ENCODE measurements at regions not wholly inside any gene's neighbourhood (a gene's known extent, or its start where the extent isn't known, plus 50 kb on each side); places are given as distances from the start of the nearest gene placed in this dataset.

DNA sequence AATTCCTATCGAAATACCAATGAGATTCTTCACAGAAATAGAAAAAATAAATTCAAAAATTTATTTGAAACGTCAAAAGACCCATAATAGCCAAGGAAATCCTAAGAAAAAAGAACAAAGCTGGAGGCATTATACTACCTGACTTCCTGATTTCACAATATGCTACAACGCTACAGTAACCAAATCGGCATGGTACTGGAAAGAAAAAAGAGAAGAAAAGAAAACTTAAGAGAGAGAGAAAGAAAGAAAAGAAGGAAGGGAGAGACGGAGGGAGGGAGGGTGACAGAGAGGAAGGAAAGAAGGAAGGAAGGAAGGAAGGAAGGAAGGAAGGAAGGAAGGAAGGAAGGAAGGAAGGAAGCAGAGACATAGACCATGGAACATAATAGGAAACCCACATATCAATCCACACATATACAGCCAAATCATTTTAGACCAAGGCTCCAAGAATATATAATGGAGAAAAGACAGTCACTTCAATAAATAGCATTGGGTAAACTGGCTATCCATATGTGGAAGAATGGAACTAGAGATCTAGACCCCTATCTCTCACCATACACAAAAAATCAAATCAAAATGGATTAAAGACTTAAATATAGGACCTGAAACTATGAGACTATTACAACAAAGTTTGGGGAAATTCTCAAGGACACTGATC, 118.6 kb upstream of the CNTN4 start:
- Histone ChIP-seq H3K4me2 (ENCODE audit: low read length) (no peak overlapping the region), H3F3A (ENCODE audit: control insufficient read depth, insufficient read depth) (no peaks in the 10 kb centered on the region), H3K4me3 (ENCODE audit: low read length) (no peak overlapping the region), H4K20me1 (ENCODE audit: control insufficient read depth, insufficient read depth, low read depth, low read length) (no peaks in the 10 kb centered on the region), H3K27ac (ENCODE audit: low read depth, low read length) (no peak overlapping the region), H3K36me3 (ENCODE audit: control insufficient read depth, low read length) (no peaks in the 10 kb centered on the region), H3K9me3 (ENCODE audit: control insufficient read depth, insufficient read depth, low read length) (no peaks in the 10 kb centered on the region), H3K79me2 (ENCODE audit: control insufficient read depth, low read length) (no peaks in the 10 kb centered on the region), H3K4me1 (ENCODE audit: control insufficient read depth, low read length) (no peaks in the 10 kb centered on the region), H3K9me2 (replicated peaks; ENCODE audit: control insufficient read depth, low read length) (no peaks in the 10 kb centered on the region), H3K27me3 (ENCODE audit: control insufficient read depth, low read length) (no peaks in the 10 kb centered on the region)
- TF ChIP-seq, protein P1, sequence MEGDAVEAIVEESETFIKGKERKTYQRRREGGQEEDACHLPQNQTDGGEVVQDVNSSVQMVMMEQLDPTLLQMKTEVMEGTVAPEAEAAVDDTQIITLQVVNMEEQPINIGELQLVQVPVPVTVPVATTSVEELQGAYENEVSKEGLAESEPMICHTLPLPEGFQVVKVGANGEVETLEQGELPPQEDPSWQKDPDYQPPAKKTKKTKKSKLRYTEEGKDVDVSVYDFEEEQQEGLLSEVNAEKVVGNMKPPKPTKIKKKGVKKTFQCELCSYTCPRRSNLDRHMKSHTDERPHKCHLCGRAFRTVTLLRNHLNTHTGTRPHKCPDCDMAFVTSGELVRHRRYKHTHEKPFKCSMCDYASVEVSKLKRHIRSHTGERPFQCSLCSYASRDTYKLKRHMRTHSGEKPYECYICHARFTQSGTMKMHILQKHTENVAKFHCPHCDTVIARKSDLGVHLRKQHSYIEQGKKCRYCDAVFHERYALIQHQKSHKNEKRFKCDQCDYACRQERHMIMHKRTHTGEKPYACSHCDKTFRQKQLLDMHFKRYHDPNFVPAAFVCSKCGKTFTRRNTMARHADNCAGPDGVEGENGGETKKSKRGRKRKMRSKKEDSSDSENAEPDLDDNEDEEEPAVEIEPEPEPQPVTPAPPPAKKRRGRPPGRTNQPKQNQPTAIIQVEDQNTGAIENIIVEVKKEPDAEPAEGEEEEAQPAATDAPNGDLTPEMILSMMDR (IDR thresholded peaks at IDR 0.05; ENCODE audit: low read depth, low read length, poor library complexity, severe bottlenecking) = no peak
- TF ChIP-seq EZH2phosphoT487 (IDR thresholded peaks at IDR 0.05; ENCODE audit: borderline replicate concordance, low read length) = no peak

DNA sequence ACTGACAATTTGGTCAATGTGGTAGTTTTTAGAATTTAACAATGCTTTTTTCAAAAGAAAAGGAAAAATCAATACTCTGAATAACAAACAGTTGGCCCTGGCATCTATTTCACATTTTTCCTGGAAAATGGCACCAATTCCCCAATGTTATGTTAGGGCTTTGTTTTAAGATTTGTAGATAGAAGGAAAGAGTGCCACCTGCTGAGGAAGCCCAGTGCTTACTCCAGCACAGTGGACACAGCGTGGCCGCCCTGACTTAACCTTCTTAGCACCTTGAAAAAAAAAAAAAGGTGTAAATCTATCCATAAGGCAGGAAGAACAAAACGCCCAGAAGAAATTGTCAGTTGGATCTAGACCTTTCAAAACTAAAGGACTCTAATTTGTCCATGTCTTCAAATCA, 110.7 kb upstream of the CNTN4 start:
- H3K27ac ChIP-seq (ENCODE audit: low read depth, low read length) = no peak overlapping the region
- H3K9me3 ChIP-seq (ENCODE audit: control insufficient read depth, insufficient read depth, low read length) = no peaks in the 10 kb centered on the region
- no peaks in the 10 kb centered on the region for H3K9me2 ChIP-seq (replicated peaks; ENCODE audit: control insufficient read depth, low read length)
- no peaks in the 10 kb centered on the region for H3K79me2 ChIP-seq (ENCODE audit: control insufficient read depth, low read length)
- H3F3A ChIP-seq (ENCODE audit: control insufficient read depth, insufficient read depth) = no peaks in the 10 kb centered on the region
- no peak overlapping the region for H3K4me3 ChIP-seq (ENCODE audit: low read length)
- H3K4me2 ChIP-seq (ENCODE audit: low read length) = no peak overlapping the region
- TF ChIP-seq EZH2phosphoT487 (IDR thresholded peaks at IDR 0.05; ENCODE audit: borderline replicate concordance, low read length) = no peak
- TF ChIP-seq, protein P1 (IDR thresholded peaks at IDR 0.05; ENCODE audit: low read depth, low read length, poor library complexity, severe bottlenecking) = no peak
- H4K20me1 ChIP-seq (ENCODE audit: control insufficient read depth, insufficient read depth, low read depth, low read length) = no peaks in the 10 kb centered on the region
- H3K27me3 ChIP-seq (ENCODE audit: control insufficient read depth, low read length) = no peaks in the 10 kb centered on the region
- H3K4me1 ChIP-seq (ENCODE audit: control insufficient read depth, low read length) = no peaks in the 10 kb centered on the region
- H3K36me3 ChIP-seq (ENCODE audit: control insufficient read depth, low read length) = no peaks in the 10 kb centered on the region

DNA sequence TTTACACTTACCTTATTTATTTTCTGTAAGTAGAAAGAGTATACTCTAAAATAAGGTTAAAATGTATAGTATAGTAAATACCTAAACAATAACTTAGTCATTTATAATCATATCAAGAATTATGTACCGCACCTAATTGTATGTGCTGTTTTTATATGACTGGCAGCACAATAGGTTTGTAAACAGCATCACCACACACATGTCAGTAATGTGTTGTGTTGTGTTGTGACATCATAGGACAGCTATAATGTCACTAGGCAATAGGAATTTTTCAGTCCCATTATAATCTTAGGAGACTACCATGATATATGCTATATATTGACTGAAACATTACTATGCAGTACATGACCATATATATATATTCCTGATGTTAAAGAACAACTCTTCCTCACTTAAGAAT, 99.9 kb upstream of the CNTN4 start:
- H4K20me1 ChIP-seq (ENCODE audit: control insufficient read depth, insufficient read depth, low read depth, low read length) = no peaks in the 10 kb centered on the region
- H3K36me3 ChIP-seq (ENCODE audit: control insufficient read depth, low read length) = no peaks in the 10 kb centered on the region
- H3K9me3 ChIP-seq (ENCODE audit: control insufficient read depth, insufficient read depth, low read length) = no peaks in the 10 kb centered on the region
- no peaks in the 10 kb centered on the region for H3K27me3 ChIP-seq (ENCODE audit: control insufficient read depth, low read length)
- no peaks in the 10 kb centered on the region for H3K79me2 ChIP-seq (ENCODE audit: control insufficient read depth, low read length)
- no peak overlapping the region for H3K27ac ChIP-seq (ENCODE audit: low read depth, low read length)
- H3K4me2 ChIP-seq (ENCODE audit: low read length) = no peak overlapping the region
- TF ChIP-seq EZH2phosphoT487 (IDR thresholded peaks at IDR 0.05; ENCODE audit: borderline replicate concordance, low read length) = no peak
- TF ChIP-seq, protein P1 (IDR thresholded peaks at IDR 0.05; ENCODE audit: low read depth, low read length, poor library complexity, severe bottlenecking) = no peak
- H3K4me1 ChIP-seq (ENCODE audit: control insufficient read depth, low read length) = no peaks in the 10 kb centered on the region
- no peaks in the 10 kb centered on the region for H3K9me2 ChIP-seq (replicated peaks; ENCODE audit: control insufficient read depth, low read length)
- no peaks in the 10 kb centered on the region for H3F3A ChIP-seq (ENCODE audit: control insufficient read depth, insufficient read depth)
- no peak overlapping the region for H3K4me3 ChIP-seq (ENCODE audit: low read length)
